OCI-LY3 (cell line): ENCODE measurements at regions not wholly inside any gene's neighbourhood (a gene's known extent, or its start where the extent isn't known, plus 50 kb on each side); places are given as distances from the start of the nearest gene placed in this dataset.

ENCODE experiments used
- EZH2phosphoT487 ChIP-seq: fragments of 200-600 bp; shearing (Covaris generic); IDR thresholded peaks from 2 replicates; pipeline ENCODE4 v1.6.1; 2018; ENCODE audit warnings: antibody characterized with exemption, mixed run types, low read depth
- TF ChIP-seq, protein P1 (sequence below): fragments of 200-600, 300-600 bp; sonication (generic); IDR thresholded peaks from 2 replicates; pipeline ENCODE4 v1.5.1; 2014; ENCODE audit warnings: antibody characterized with exemption, low read length, low read depth

DNA sequence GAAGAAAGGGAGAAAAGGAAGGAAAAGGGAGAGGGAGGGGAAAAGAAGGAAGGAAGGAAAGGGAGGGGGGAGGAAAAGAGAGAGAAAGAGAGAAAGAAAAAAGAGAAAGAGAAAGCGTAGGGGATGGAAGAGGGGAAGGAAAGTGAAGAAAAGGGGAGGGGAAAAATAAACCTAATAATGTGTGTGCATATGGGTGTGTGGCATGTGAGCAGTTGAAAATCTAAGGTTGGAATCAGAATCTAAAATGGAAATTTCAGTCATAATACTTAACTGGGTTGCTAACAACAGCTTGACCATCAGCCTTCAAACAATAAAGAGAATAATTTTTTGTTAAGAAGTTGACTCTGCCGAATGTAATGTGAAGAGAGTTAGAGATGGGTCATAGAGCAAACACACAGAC lies 407.9 kb upstream of the SLC14A2 start:
- TF ChIP-seq, protein P1, sequence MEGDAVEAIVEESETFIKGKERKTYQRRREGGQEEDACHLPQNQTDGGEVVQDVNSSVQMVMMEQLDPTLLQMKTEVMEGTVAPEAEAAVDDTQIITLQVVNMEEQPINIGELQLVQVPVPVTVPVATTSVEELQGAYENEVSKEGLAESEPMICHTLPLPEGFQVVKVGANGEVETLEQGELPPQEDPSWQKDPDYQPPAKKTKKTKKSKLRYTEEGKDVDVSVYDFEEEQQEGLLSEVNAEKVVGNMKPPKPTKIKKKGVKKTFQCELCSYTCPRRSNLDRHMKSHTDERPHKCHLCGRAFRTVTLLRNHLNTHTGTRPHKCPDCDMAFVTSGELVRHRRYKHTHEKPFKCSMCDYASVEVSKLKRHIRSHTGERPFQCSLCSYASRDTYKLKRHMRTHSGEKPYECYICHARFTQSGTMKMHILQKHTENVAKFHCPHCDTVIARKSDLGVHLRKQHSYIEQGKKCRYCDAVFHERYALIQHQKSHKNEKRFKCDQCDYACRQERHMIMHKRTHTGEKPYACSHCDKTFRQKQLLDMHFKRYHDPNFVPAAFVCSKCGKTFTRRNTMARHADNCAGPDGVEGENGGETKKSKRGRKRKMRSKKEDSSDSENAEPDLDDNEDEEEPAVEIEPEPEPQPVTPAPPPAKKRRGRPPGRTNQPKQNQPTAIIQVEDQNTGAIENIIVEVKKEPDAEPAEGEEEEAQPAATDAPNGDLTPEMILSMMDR: no peak
- TF ChIP-seq EZH2phosphoT487: no peak
